DND-41 (cell line): ENCODE measurements at regions not wholly inside any gene's neighbourhood (a gene's known extent, or its start where the extent isn't known, plus 50 kb on each side); places are given as distances from the start of the nearest gene placed in this dataset.

Experiments used
- EZH2 ChIP-seq: IDR thresholded peaks from 3 replicates; pipeline ENCODE4 v1.6.1; 2012; ENCODE audit warnings: borderline replicate concordance, low read depth, mild to moderate bottlenecking, moderate library complexity, low read length, inconsistent platforms; ENCODE audit not compliant: severe bottlenecking
- TF ChIP-seq, protein P1 (sequence below): IDR thresholded peaks from 2 replicates; pipeline ENCODE4 v1.5.1; 2012; ENCODE audit warnings: borderline replicate concordance, low read length, moderate library complexity, mild to moderate bottlenecking; ENCODE audit not compliant: poor library complexity, severe bottlenecking; ENCODE audit errors: extremely low read depth

DNA sequence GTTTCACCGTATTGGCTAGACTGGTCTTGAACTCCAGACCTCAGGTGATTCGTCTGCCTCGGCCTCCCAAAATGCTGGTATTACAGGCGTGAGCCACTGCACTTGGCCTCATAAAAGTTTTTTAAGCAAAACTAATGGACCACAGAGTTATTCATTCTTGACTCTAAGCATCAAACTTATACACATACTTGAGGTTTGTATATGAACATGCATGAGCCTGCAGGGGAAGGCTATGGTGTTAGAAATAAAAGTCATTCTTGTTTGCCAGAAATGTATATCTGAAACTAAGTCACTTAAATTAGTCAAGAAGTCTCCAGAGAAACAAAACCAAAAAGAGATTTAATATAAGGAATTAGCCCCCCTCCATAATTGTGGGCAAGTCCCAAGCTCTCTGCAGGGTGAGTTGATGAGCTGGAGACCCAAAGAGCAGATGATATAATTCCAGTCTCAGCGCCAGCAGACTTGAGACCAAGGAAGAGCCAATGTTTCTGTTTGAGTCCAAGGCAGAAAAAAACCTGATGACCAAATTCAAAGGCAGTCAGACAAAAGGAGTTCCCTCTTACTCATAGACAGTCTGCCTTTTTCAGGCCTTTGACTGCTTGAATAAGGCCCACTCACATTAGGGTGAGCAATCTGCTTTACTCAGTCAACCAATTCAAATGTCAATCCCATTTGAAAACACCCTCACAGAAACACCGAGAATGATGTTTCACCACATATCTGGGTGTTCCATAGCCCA, 69.0 kb upstream of the DSG1 start:
- TF ChIP-seq, protein P1, sequence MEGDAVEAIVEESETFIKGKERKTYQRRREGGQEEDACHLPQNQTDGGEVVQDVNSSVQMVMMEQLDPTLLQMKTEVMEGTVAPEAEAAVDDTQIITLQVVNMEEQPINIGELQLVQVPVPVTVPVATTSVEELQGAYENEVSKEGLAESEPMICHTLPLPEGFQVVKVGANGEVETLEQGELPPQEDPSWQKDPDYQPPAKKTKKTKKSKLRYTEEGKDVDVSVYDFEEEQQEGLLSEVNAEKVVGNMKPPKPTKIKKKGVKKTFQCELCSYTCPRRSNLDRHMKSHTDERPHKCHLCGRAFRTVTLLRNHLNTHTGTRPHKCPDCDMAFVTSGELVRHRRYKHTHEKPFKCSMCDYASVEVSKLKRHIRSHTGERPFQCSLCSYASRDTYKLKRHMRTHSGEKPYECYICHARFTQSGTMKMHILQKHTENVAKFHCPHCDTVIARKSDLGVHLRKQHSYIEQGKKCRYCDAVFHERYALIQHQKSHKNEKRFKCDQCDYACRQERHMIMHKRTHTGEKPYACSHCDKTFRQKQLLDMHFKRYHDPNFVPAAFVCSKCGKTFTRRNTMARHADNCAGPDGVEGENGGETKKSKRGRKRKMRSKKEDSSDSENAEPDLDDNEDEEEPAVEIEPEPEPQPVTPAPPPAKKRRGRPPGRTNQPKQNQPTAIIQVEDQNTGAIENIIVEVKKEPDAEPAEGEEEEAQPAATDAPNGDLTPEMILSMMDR = no peak
- no peak for TF ChIP-seq EZH2
